ENCODE measurements at regions not wholly inside any gene's neighbourhood (a gene's known extent, or its start where the extent isn't known, plus 50 kb on each side); places are given as distances from the start of the nearest gene placed in this dataset.

DNA sequence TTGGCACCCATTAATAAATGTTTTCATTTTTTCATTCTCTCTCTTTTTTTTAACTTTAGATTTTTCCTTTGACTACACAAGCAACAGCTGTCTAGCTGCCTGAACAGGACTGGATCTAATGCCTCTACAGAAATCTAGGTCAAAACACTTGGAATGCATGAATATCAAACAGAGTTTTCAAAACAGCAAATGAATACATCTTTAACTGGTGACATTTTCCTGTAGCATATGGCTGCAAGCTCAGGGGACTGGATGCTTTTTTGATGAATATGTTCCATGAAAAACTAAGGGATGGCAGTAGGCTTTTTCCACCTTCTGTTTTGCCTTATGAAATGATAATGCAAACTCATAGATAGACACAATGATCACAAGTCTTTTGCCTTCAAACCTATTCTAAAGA is 661.7 kb downstream of the MCTP2 start:
- no peak for DNase-seq (ENCODE audit: low spot score)

DNA sequence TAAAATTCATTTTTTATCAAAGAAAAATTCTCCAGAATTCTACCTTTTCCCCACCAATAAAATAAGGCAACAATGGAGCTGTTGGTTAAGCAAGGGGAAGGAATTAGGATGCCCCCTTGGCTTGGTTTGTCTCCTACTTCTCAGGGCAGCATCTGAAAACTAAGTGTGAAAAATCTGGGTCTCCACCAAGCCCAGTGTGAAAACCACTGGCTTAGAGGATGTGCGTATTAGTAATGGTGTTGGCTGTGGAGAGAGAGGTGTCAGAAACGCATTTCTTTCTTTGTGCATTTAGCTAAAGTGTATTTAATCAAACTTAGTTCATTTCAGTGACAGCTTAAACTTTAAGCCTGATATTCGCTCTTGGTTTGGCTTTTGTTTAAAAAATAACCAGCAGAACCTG is 662.7 kb downstream of the MCTP2 start:
- DNase-seq (ENCODE audit: low spot score), result no peak

DNA sequence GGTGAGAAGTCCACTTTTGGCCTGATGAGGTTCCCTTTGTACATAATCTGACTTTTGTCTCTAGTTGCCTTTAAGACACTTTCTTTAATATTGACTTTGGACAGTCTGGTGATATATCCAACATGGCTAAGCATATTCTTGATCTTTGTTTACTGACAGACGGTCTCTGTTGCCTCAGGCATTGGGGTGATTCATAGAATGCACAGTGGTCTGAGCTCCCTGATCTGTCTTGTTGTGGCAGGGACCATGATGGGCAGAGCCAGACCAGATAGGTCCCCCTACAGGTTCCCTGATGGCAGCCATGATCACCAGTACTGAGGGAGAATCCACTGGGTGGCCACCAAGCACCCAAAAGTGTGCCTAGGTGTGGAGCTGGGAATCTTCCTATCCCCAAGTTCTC is 678.1 kb downstream of the MCTP2 start:
- no peak for DNase-seq (ENCODE audit: low spot score)

DNA sequence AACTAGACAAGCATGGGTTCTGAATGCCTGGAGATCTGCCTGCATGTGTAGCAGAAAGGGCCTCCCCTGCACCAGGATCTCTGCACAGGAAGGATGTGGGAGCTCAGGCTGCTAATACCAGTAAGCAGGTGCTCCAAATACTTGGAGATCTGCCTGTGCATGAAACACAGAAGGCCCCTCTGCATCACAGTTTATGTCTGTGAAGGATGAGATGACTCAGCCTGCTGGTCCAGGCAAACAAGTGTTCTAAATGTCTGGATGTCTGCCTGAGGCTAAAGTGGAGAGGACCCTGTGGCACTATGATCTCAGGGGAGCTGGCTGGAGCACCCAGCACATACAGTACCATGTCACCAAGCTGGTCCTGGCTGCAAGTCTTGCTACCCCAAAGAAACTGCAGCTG is 678.8 kb downstream of the MCTP2 start:
- no peak for DNase-seq (ENCODE audit: low spot score)

DNA sequence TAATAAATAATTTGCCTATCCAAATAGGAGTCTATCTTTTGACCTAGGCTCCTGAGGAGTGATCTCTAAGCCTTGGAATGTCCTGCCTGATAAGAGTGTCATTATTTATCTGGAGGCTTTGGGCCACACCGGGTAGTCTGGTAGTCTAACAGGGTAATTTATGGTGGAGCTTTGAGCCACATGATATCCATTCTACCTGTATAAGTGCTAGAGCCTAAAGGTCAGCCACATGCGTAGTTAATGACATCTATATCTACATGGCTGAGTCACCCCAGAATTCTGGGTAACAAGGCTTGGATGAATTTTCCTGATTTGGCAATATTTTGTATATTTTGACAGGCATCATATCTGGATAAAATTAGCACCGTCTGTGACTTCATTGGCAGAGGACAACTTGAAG is 681.4 kb downstream of the MCTP2 start:
- no peak for DNase-seq (ENCODE audit: low spot score)

DNA sequence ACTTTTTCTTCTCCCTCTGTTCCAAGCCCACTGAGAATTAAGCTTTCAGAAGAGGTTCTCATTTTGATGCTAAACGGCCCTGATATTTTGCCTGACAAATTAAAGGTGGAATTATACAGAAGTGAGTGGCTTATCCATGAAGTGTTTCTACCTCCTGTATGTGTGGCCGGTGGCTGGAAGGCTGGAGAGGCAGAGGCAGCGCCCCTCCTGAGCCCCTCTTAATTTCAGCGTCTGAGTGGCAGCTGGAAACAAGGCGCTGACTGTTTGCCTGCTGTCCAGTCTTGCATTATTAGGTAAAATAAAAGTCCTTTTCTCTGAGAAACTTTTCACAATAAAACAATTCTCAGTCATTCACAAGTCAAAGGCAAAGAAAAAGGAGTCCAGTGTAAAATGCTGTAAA is 685.7 kb downstream of the MCTP2 start:
- no peak for DNase-seq (ENCODE audit: low spot score)

DNA sequence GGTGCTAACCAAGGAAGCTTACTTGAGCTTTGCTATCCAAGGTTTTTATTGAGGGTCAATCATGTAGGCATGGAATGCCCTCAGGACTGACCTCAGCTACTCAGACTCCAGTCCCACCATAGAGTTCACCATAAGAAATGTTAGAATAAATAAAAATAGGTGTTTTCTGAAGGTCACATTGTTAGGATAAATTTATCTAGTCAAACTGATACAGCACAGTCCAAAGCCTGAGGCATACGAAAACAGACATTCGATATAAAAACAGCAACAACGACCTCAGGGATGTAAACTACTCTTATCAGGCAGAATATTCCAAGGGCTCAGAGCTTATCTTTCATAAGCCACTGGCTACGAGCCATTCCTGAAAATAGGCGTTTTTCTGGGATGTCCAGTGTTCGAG is 690.6 kb downstream of the MCTP2 start:
- DNase-seq (ENCODE audit: low spot score), result no peak

DNA sequence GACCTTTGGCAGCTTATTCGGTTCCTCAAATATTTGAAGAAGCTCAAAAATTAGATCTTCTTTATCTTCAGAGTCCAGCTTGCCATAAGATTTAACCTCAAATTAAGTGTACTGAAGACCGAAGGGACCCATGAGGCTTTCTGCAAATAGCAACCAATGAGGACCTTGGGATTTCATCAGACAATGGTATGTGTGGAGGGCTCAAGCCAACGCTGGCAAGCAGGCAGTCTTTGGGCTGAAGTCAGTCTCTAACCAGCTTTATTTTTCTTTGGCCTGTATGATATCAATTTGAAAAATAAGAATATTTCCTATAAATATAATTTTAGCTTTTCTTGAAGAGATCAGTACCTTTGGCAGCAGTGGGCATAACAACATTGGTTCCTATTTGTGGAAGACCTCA is 692.7 kb downstream of the MCTP2 start:
- DNase-seq (ENCODE audit: low spot score), result no peak

DNA sequence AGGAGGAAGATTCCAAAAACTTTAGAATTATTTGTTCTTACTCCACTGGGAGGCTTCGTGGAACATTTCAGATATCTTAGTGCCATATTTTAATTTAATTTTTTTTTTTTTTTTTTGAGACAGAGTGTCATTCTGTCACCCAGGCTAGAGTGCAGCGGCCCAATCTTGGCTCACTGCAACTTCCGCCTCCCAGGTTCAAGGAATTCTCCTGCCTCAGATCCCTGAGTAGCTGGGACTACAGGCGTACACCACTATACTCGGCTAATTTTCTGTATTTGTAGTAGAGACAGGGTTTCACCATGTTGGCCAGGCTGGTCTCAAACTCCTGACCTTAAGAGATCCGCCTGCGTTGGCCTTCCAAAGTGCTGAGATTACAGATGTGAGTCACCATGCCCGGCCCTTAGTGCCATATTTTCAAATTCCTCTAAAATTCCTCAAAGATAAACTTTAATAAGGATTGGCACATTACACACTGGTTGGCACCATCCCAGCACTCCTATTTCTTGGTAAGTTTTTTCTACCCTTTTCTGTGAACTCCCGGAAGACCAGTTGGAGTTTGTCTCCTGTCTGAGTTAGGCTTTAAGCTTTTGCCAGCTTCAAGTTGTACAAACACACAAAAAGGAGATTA is 693.7 kb downstream of the MCTP2 start:
- DNase-seq (ENCODE audit: low spot score), result no peak

DNA sequence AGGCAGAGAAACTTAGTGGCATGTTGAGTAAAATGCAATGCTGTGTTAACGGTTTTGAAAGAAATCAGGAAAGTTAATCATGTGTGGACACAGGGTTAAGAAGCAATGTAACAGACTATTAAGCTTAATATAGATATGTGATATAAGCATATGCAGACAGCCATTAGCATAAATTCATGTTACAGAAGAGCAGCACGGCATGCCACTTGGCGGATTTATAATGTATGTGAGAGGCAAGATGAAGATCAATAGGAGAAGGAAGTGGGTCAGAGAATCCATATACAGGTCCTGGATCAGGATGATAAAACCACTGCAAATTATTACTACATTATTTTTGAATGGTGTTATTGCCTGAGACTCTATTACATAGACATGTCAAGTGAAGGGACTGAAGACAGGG is 694.3 kb downstream of the MCTP2 start:
- DNase-seq (ENCODE audit: low spot score), result no peak

DNA sequence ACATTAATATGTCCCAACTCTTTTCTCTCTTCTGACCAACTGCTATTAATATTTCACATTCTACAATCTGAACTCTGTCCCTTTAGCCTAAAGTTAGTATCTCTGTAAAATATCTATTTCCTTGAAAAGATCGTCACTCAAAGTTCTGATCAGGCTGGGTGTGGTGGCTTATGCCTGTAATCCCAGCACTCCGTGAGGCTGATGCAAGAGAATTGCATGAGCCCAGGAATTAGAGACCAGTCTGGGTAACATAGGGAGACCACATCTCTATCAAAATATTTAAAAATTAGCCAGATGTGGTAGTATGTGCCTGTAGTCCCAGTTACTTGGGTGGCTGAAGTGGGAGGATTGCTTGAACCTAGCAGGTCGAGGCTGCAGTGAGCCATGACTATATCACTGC is 695.6 kb downstream of the MCTP2 start:
- DNase-seq (ENCODE audit: low spot score), result no peak

DNA sequence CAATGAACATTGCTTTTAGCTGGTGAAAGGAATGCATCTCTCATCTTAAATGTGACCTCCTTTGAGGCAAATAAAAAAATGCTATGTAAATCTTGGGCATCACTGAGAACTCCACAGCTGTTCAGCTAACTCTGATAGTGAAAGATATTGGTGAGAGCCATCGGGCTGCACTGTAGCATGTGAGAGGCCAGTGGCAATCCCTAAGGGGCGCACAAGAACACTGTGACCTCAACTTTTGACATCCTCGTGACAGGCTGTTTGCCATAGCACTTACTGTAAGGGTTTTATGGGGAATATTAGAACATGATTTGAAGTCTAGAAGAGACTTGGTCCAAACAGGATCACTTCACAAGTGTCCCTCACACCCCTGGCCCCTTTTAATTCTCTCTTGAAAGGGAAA is 697.9 kb downstream of the MCTP2 start:
- DNase-seq (ENCODE audit: low spot score), result no peak

DNA sequence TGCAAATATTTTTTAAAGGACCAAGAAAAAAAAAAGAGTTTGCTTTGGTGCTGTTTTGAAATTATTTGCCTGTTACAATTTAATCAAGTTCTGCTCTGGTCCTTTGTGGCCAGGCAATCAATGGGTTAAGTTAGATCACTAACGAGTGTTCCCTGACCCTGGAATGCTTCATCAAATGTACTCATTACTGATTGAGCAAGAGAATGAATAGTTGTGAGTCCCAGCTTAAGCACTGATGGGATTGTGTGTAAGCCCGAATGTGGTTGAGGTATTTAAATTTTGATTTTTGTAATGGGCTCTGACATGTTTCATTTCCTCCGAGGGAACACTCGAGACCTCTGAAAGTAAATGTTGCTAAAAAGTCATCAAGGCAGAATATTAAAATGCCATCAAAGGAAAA is 699.1 kb downstream of the MCTP2 start:
- DNase-seq (ENCODE audit: low spot score), result no peak

DNA sequence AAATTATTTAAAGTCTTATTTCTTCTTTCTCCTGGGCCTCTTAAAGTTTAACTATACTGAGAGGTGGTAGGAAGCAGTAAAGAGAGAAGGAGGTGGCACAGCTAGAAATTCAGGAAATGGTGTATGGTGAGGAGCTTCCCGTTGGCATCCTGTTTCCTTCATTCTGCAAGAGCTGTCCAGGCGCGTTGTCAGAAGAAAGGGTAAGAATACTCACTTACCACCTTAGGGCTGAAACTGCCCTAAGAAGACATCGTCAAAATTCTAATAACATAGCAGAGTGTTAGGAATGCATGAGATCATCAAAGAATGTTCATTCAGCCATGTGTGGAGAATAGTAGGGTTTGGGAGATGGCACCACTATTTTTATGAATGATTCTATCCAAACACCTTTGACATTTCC is 699.6 kb downstream of the MCTP2 start:
- no peak for DNase-seq (ENCODE audit: low spot score)

DNA sequence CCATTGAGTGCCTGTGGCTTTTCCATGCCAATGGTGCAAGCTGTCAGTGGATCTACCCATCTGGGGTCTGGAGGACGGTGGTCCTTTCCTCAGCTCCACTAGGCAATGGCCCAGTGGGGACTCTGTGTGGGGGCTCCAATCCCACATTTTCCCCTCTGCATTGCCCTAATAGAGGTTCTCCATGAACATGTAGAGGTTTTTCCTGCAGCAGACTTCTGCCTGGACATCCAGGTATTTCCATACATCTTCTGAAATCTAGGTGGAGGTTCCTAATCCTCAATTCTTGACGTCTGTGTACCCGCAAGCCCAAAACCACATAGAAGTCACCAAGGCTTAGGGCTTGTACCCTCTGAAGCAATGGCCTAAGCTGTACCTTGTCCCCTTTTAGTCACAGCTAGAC is 703.1 kb downstream of the MCTP2 start:
- DNase-seq (ENCODE audit: low spot score), result no peak

DNA sequence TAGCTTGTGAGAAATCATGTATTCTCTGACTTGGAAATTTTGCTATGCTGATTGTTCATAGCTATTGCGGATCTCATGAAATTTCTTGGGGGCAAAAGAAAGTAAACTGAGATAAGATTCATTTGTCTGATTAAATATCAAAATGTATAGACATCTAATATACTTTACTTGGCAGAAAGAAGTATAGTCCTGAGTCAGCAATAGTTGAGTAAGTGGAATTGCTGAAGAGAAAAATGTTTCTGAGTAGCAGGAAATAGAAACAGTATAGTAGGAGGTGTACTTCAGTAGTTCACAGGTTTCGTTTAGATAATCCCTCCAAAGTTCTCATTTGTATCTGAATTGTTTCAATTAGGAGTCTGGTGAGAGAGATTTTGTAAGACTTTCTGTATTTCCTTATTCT is 705.9 kb downstream of the MCTP2 start:
- DNase-seq (ENCODE audit: low spot score), result no peak

DNA sequence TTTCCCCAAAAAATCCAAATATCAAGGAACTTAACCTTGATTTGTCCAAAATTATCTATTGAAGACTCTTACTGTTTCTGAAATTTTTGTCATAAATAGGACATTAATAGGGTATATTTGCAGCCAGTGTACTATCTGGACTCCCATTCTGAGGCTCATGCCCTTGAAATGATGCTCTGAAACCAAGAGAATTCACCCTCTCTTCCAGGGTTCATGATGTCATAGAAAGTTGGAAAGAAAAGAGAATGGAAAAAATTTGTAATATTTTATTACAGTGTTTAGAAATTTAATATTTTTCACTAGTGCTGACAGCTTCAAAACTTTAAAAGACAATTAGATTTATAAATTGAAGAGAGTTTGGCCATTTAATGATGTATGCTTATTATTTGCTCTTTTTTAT is 712.5 kb downstream of the MCTP2 start:
- no peak for DNase-seq (ENCODE audit: low spot score)

DNA sequence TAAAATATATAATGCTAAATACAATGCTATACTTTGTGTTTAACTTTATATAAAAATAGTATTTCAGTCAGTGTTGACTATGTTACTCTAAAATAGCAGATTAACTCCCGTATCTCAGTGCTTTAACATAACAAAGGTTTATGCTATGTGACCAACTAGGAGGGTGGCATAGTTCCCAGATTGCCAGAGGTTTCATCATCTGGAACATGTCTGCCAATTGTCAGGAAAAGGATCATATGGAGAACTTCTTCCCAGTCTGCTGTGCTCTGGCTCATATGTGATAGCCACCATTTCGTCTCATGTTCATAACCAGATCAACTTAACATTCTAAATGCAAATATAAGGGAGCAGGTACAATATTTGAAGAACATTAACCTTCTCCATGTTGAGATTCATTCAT is 720.2 kb downstream of the MCTP2 start:
- no peak for DNase-seq (ENCODE audit: low spot score)

DNA sequence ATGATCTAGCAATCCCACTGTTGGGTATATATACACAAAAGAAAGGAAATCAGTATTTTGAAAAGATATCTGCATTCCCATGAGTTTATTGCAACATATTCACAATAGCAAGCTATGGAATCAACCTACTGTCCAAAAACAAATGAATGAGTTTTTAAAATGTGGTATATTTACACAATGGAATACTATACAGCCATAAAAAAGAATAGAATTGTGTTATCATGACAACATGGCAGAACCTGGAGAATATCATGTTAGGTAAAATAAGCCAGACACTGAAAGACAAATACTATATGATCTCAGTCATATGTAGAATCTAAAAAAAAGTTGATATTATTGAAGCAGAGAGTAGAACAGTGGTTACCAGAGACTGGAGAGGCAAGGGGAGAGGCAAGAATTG is 732.6 kb downstream of the MCTP2 start:
- no peak for DNase-seq (ENCODE audit: low spot score)

DNA sequence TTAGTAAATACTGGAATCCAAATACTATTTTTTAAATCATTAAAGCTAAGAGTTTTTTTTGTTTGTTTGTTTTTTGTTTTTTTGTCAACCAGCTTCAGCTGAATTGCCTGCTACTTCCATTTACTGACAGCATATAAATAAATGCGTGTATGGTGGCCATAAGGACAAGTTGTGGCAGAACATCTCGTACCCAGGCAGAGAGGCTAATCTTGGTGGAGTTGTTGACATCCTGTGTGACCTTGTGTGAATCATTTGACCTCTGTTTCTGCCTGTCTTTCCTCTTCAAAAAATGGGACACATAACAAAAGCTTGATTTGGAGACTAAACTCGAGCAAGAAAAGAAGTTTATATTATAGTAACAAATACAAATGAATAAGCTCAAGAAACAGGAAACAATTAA is 734.2 kb downstream of the MCTP2 start:
- DNase-seq (ENCODE audit: low spot score), result no peak

DNA sequence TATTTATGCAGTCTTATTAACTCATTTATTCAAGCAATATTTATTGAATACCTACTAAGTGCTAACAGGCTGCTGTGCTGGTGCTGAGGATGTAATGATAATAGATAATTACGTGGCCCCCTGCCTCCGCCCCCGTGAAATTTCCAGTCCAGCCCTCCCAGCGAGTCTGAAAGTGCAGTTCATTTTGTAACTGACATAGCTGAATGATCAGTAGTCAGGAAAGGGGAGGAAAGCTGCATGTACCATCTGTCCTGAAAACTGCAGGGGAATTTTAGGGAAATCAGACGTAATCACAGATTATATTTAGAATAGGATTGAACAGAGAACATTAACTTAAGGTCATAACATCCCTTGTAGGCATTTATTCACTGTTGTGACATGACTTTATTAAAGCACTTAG is 736.8 kb downstream of the MCTP2 start:
- DNase-seq (ENCODE audit: low spot score), result no peak

DNA sequence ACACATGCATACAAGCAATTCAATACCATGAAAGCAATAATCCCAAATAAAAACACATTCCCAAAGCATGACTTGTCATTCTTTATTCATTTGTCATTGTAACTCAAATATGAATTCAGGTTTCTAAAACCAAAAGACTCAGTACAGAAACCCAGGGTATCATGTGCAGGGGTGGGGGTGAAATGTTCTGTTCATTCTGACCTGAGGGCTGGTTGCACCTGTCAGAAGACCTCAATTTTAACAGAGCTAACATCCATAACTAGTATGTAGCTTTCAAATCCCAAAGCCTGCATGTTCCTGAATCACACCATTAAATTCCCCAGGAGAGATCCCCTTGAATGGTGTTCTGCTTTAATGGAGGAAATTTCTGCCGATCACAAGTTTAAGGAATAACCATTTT is 738.7 kb downstream of the MCTP2 start:
- no peak for DNase-seq (ENCODE audit: low spot score)

DNA sequence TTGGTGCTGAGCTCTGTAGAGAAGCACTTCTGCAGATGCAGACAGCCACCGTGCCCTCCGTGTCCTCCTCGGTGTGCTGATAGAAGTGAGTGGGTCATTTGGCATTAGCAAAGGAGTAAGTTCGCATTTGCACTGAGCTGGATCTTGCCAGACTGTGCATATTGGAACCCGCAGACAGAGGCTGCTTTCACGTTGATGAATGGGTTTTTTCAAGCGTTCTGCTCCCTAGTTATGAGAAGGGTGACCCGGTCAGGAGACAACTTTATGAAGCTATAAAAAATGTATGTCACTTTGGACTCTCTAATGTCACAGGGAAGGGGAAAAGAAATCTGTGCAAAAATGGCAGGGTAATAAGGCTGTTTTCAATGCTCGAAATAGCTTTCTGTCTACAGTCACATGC is 739.4 kb downstream of the MCTP2 start:
- no peak for DNase-seq (ENCODE audit: low spot score)

DNA sequence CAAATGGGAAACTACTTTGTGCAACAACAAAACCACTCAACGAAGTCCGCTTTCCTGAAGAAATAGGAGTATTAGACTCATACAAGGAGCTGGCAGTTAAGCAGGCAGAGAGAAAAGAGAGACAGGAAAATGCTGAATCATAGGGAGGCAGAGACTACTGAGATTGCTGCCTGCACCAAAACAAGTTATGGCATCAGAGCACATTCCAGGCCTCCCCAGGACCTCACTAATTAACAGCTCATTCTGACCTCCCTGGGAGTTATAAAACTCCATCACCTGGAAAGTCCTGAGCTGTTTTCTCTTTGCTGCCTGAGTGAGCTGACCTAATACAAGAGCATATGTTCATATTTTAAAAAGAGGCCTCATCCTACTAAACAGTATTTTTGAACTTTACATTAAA is 741.0 kb downstream of the MCTP2 start:
- DNase-seq (ENCODE audit: low spot score), result no peak

DNA sequence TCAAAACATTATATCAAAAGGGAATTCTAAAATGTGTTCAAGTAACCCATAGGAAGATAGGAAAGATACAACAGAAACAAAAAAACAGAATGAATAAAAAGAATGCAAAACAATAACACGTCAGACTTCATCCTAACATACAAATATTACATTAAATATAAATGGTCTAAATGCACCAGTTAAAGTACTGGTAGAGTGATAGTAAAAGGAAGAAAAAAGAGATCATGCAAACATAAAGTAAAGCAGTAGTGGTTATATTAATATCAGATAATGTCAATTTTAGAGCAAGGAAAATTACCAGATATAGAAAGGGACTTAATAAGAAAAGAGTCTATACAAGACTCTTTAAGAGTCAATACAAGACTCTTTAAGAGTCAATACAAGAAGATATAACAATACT is 755.7 kb downstream of the MCTP2 start:
- no peak for DNase-seq (ENCODE audit: low spot score)
